ENCODE measurements at regions not wholly inside any gene's neighbourhood (a gene's known extent, or its start where the extent isn't known, plus 50 kb on each side); places are given as distances from the start of the nearest gene placed in this dataset.

DNA sequence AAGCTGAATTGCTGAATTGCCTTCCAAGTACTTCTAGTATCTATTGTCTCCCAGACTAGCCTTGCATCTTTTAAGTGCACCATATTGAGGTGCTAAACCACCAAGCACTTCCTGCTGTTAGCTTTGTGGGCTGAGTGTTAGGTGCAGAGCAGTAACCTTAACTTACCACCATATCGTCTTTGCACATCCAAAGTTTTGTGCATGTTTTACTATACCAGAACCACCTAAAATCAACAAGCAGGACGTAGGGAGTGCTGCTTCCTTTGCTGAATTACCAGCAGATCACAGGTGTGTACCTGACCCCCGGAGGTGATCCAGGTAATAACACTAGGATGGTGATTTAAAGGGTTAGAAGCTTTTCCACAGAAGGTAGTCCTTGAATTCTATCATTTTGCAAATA is 359.9 kb upstream of the HNRNPA3 start:
- H3K4me3 ChIP-seq (ENCODE audit: low read depth, low read length, poor library complexity, severe bottlenecking) = no peak overlapping the region
- BruUV-seq (replicated peaks) = no TSS peak
- peaks cover 9% of the 10 kb centered on the region for H3K4me1 ChIP-seq (ENCODE audit: insufficient read depth, low read length, poor library complexity, severe bottlenecking)
- H3K27me3 ChIP-seq (replicated peaks; ENCODE audit: insufficient read depth, low read depth, low read length, poor library complexity) = no peaks in the 10 kb centered on the region
- H3K27ac ChIP-seq (ENCODE audit: low read depth, low read length, poor library complexity, severe bottlenecking) = no peak overlapping the region
- TF ChIP-seq EZH2 (IDR thresholded peaks at IDR 0.05; ENCODE audit: borderline replicate concordance, low read depth, low read length, poor library complexity, severe bottlenecking) (no peak), CTCF (conservative IDR thresholded peaks at IDR 0.05; ENCODE audit: low read depth, low read length) (no peak)
- ChIA-PET CTCF (no interaction called here), POLR2A (ENCODE audit: low non-redundant PET) (no interaction called here)
- no peak for DNase-seq (ENCODE audit: low spot score)
- H3K36me3 ChIP-seq (ENCODE audit: insufficient read depth, low read length, poor library complexity, severe bottlenecking) = no peaks in the 10 kb centered on the region
- no peaks in the 10 kb centered on the region for H3K9me3 ChIP-seq (ENCODE audit: low read depth, low read length, poor library complexity, severe bottlenecking)
- intact Hi-C loops (cut with micrococcal nuclease; ENCODE audit: unreplicated experiment) = no loop called here

- H3K4me3 ChIP-seq (ENCODE audit: low read depth, low read length, poor library complexity, severe bottlenecking) = no peak overlapping the region
- CTCF ChIA-PET = no interaction called here
- H3K36me3 ChIP-seq (ENCODE audit: insufficient read depth, low read length, poor library complexity, severe bottlenecking) = no peaks in the 10 kb centered on the region
- H3K27ac ChIP-seq (ENCODE audit: low read depth, low read length, poor library complexity, severe bottlenecking) = no peak overlapping the region
- POLR2A ChIA-PET (ENCODE audit: low non-redundant PET) = no interaction called here
- intact Hi-C loops (cut with micrococcal nuclease; ENCODE audit: unreplicated experiment) = no loop called here
- peaks cover 9% of the 10 kb centered on the region for H3K4me1 ChIP-seq (ENCODE audit: insufficient read depth, low read length, poor library complexity, severe bottlenecking)
- no peak for DNase-seq (ENCODE audit: low spot score)
- H3K9me3 ChIP-seq (ENCODE audit: low read depth, low read length, poor library complexity, severe bottlenecking) = no peaks in the 10 kb centered on the region
- no peak for TF ChIP-seq EZH2 (IDR thresholded peaks at IDR 0.05; ENCODE audit: borderline replicate concordance, low read depth, low read length, poor library complexity, severe bottlenecking)
- TF ChIP-seq CTCF (conservative IDR thresholded peaks at IDR 0.05; ENCODE audit: low read depth, low read length) = no peak
- no TSS peak for BruUV-seq (replicated peaks)
- no peaks in the 10 kb centered on the region for H3K27me3 ChIP-seq (replicated peaks; ENCODE audit: insufficient read depth, low read depth, low read length, poor library complexity)
These were observed 358.5 kb upstream of the HNRNPA3 start for GRCh38 chr2:176854062-176854461.

GRCh38 chr2:176854878-176855277 is 357.7 kb upstream of the HNRNPA3 start:
- Histone ChIP-seq H3K27ac (ENCODE audit: low read depth, low read length, poor library complexity, severe bottlenecking) (no peak overlapping the region), H3K27me3 (replicated peaks; ENCODE audit: insufficient read depth, low read depth, low read length, poor library complexity) (no peaks in the 10 kb centered on the region), H3K36me3 (ENCODE audit: insufficient read depth, low read length, poor library complexity, severe bottlenecking) (no peaks in the 10 kb centered on the region), H3K4me3 (ENCODE audit: low read depth, low read length, poor library complexity, severe bottlenecking) (no peak overlapping the region), H3K9me3 (ENCODE audit: low read depth, low read length, poor library complexity, severe bottlenecking) (no peaks in the 10 kb centered on the region), H3K4me1 (ENCODE audit: insufficient read depth, low read length, poor library complexity, severe bottlenecking) (peaks cover 9% of the 10 kb centered on the region)
- BruUV-seq (replicated peaks) = no TSS peak
- intact Hi-C loops (cut with micrococcal nuclease; ENCODE audit: unreplicated experiment) = no loop called here
- ChIA-PET CTCF (no interaction called here), POLR2A (ENCODE audit: low non-redundant PET) (no interaction called here)
- no peak for DNase-seq (ENCODE audit: low spot score)
- no peak for TF ChIP-seq CTCF (conservative IDR thresholded peaks at IDR 0.05; ENCODE audit: low read depth, low read length)
- TF ChIP-seq EZH2 (IDR thresholded peaks at IDR 0.05; ENCODE audit: borderline replicate concordance, low read depth, low read length, poor library complexity, severe bottlenecking) = no peak
